HG03108 (cell line): ENCODE measurements at regions not wholly inside any gene's neighbourhood (a gene's known extent, or its start where the extent isn't known, plus 50 kb on each side); places are given as distances from the start of the nearest gene placed in this dataset.

Experiments used
- ATAC-seq: cut with Tn5 transposase; IDR thresholded peaks from one replicate; pipeline ENCODE4 v1.9.1; 2021; ENCODE audit warnings: moderate library complexity; ENCODE audit not compliant: unreplicated experiment

GRCh38 chr20:39800111-39800510 is 838.0 kb downstream of the DHX35 start:
- peak; percentile 54 for ATAC-seq

- ATAC-seq = no peak
Observed at GRCh38 chr20:39799366-39799965, 837.3 kb downstream of the DHX35 start.

DNA sequence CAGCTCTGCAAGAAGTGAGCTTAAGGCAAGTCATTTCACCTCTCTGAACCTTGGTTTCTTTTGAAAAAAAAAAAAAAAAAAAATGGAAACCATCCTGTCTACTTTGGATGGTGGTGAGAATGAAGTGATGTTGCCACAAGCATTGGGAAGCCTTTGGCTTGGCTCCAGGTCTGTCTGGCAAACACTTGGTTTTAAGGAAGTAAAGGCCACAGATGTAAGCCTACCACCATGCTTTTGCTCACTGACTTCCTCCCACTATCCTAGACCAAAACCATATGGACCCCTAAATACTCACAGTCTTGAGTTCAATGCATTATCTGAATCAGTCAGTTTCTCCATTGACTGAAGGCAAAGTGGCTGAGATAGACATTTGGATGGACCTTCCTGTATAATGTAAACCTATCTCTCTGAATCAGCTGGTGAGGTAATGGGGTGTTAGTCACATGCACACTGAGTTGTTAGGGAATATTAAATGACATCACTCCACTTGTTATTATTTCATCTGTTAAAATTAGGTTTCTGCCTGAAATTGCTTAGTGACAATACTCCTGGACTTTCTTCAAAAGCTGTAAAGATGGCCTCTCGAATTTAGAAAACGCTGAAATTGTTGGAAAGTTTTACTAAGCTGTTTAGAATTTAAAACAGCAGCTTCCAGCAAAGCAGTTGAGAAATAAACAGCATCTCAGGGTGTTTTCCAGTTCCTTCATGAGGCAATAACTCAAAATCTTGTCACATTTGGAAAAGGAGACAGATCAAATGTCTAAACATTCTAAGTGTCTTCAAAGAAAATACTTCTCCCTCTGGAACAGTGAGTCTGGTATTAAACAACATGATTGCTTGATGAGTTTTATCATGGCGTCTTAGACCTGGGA is 833.5 kb downstream of the DHX35 start:
- ATAC-seq = no peak

- no peak for ATAC-seq
Observed at GRCh38 chr20:39792334-39792733, 830.2 kb downstream of the DHX35 start.

GRCh38 chr20:39789411-39789810 is 827.3 kb downstream of the DHX35 start:
- no peak for ATAC-seq

DNA sequence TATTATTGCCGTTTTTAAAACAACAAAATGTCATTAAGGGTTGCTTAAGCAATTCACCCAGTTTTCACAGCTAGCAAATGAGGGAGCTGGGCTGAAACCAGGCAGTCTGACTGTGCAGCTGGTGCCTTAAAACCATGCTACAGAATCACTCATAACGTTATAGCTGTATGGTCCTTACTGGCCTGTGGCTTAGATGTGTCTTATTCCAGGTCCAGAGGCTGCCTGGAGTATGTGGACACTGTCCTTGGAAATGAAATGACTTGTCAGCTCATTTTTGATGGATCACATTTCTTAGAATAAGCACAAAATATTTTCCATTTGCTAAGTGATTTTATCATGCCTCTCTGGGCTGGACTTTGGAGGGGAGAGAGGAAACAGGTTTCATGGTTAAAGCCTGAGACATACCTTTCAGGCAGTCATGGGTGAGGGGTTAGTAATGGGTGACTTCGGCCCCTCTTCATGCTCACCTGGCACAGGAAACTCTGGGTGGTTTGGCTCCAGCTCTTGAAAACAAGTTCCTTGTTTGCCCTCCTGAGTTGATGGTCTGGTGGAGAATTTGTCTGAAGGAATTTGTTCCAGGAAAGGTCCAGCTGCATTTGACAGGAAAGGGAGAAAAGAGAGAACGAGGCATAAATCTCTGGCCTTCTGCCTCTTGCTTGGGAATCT is 823.2 kb downstream of the DHX35 start:
- no peak for ATAC-seq

DNA sequence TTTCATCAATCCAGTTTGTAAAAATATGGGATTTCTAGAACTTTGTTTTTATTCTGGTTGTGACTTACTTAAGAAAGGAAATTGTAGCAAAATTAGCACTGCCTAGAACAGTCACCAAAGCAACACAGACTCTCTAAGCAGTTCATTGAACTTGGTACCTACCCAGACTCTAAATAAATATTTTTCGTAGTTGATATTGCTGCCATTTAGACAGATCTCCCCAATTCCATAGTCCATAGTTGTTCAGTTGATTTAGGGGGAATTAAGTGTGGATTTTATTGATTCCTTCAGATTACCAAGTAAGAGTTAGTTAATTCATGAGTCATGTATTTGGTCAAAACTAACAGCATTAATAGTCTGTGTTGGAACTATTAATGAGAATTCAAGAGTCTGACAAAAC is 822.5 kb downstream of the DHX35 start:
- no peak for ATAC-seq

DNA sequence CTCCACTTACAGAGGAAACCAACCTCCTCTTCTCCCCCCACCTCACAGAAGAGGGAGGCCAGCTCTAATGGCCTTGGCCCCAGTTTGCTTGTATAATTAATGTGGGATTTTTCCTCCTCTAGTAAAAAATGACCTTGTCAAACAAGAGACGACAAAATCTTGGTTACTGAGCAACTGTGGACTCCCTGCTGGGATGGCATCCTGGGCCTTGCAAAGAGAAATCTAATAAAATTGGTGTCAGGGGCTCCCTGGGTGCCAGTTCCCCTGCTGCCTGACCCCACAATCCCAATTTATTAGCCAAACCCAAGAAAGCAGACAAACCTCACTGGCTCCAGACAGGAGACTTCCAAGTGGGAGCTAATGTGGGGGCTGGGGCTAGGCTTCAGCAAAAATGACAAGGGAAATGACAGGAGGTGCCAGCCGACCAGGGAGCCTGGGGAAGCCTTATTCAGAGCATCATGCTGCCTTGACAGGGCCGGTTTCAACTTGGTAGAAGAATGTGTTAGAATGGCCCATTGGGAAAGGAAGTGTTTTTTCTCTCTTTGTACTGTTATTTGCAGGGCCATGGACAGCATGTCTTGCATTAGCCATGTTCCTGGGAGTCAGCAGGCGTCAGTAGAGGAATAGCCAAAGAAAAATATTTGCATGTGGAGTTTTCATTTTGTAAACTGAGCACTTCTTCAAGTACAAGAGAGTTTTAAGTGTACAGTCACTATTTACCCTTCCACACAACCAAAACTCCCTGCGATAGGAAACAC is 816.9 kb downstream of the DHX35 start:
- no peak for ATAC-seq

- peak; percentile 57 for ATAC-seq
Observed at GRCh38 chr20:39778431-39778830, 816.3 kb downstream of the DHX35 start.

DNA sequence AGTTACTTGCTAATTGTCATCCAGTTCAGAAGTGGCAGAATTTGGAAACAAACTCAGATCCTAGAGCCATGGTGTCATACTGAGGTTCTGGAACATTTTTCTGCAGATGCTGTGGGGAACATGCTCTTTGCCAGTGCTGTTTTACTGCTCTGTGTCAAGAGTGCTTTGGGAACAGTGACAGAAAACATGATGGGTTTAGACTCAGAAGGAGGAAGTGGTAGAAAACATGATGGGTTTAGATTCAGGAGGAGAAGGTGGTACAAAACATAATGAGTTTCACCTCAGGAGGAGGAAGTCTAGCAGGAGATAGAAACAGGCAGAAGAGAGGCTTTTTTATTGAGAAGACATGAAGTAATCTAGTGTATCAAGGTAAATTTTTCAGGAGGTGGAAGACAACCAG is 815.5 kb downstream of the DHX35 start:
- ATAC-seq = no peak

- no peak for ATAC-seq
Observed at GRCh38 chr20:39775110-39775509, 813.0 kb downstream of the DHX35 start.

GRCh38 chr20:39773380-39774000 is 811.3 kb downstream of the DHX35 start:
- no peak for ATAC-seq

DNA sequence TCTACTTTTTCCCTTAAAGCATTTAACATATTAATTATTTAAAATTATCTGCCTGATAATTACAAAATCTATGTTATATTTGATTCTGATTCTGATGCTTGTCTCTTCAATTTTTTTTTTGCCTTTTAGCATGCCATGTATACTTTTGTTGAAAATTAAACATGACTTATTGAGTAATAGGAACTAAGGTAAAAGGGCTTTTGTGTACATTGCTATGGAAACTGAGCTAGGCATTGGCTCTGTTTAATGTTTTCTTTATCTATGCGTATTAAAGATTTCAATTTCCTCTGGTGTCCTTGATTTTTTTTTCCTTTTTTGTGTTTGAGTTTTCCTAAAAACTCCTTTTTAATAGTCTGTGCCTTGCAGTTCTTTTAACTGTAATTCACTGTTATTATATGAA is 805.2 kb downstream of the DHX35 start:
- ATAC-seq = no peak

DNA sequence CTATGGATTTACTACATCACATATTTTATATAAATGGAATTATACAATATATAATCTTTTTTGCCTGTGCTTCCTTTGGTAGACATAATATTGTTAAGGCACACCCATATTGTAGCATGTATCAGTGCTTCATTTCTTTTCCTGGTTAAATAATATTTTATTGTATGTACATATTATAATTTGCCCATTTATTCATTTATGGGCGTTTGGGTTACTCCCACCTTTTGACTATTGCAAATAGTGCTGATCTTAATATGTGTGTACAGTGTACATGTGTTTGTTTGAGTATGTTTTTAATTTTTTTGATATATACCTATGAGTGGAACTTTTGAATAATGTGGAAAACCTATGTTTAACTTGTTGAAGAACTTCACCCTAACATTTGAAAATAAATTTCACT is 804.2 kb downstream of the DHX35 start:
- ATAC-seq = no peak

- ATAC-seq = no peak
Observed at GRCh38 chr20:39762716-39763115, 800.6 kb downstream of the DHX35 start.

GRCh38 chr20:39758876-39759275 is 796.7 kb downstream of the DHX35 start:
- ATAC-seq = no peak

DNA sequence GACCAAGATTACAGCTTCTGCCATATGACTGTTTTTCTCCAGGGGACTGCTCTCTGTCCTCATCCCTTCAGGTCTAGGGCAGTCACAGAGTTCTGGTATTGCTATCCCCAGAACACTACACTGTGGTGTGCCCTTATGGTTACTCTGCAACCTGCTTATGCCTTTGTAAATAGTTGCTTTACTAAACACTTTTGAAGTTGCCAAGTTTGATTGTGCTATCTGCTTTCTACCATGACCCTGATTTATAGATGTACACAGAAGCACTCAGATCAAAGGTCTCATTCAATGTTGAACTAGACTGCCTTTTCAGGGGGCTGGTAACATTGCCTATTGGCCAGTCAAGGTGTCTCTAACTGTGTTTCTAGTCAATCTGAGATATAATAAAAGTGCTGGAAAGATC is 794.7 kb downstream of the DHX35 start:
- no peak for ATAC-seq

- ATAC-seq = no peak
Observed at GRCh38 chr20:39756369-39756768, 794.2 kb downstream of the DHX35 start.

- no peak for ATAC-seq
Observed at GRCh38 chr20:39752262-39752876, 790.2 kb downstream of the DHX35 start.

- ATAC-seq = no peak
Observed at GRCh38 chr20:39751557-39752137, 789.5 kb downstream of the DHX35 start.
